Ovary (tissue), 7 donors: ENCODE measurements at regions not wholly inside any gene's neighbourhood (a gene's known extent, or its start where the extent isn't known, plus 50 kb on each side); places are given as distances from the start of the nearest gene placed in this dataset.

Source experiments
- DNase-seq, 5 donors: peaks; one replicate each; pipeline ENCODE4 v3.0.0-alpha.2; 2019 to 2020
- H3K27ac ChIP-seq, 2 donors: fragments of 200-600 bp; one replicate each; pipeline versions ENCODE4 v1.5.1 to v1.8.0; 2019 to 2022
- H3K27me3 ChIP-seq: fragments of 200-600 bp; one replicate; pipeline ENCODE4 v1.8.0; 2022
- H3K36me3 ChIP-seq: fragments of 200-600 bp; sonication (generic); one replicate; pipeline ENCODE4 v1.5.1; 2019
- H3K4me1 ChIP-seq: one replicate; pipeline ENCODE4 v1.8.1; 2013; ENCODE audit warnings: mild to moderate bottlenecking, moderate library complexity; ENCODE audit not compliant: insufficient read depth
- H3K4me3 ChIP-seq: fragments of 200-600 bp; sonication (generic); one replicate; pipeline ENCODE4 v1.5.1; 2017
- H3K9me3 ChIP-seq, 2 donors: fragments of 200-600 bp in 1 of 2; sonication (generic) in 1 of 2; one replicate each; pipeline versions ENCODE4 v1.5.1 to v1.8.1; 2013 to 2019; ENCODE audit warnings: mild to moderate bottlenecking in 1 of 2, moderate library complexity in 1 of 2
- EP300 ChIP-seq: sonication (generic); formaldehyde crosslinking; IDR thresholded peaks from one replicate; pipeline ENCODE4 v1.6.1; 2017; ENCODE audit warnings: antibody characterized with exemption
- POLR2A ChIP-seq: fragments of 450-650 bp; IDR thresholded peaks from one replicate; pipeline ENCODE4 v1.6.1; 2017; ENCODE audit warnings: antibody characterized with exemption, mild to moderate bottlenecking, moderate library complexity
- WGBS, 3 donors: extraction: QIAGEN DNeasy Blood & Tissue Kit in 1 of 3; methylation state at CpG; one replicate each; pipeline versions ENCODE4 v1.1.5 to v1.1.7; 2013 to 2017; 5-methylcytosine and 5-hydroxymethylcytosine counted together
- intact Hi-C, 4 donors: fragments of 100-400 bp; cut with DNase I; formaldehyde crosslinking; loops; one replicate each; pipeline versions ENCODE4 v1.11.0 to v1.15.1; 2022 to 2023
- TF ChIP-seq, protein P1 (sequence below), 3 donors: fragments of 450-650 bp in 2 of 3; fragments of 200-600 bp in 1 of 3; IDR thresholded peaks; one replicate each; pipeline versions ENCODE4 v1.5.1 to v1.8.0; 2016 to 2022; ENCODE audit warnings: antibody characterized with exemption in 3 of 3, mild to moderate bottlenecking in 1 of 3
- donor health status: DM: no; HTN: no; CAD: no; lungs with moderate emphysema.
- donor health status: DM: no; HTN: no; CAD: no.
- donor health status: Bipolar disorder and iron deficiency.
- donor health status: DM: no; HTN: no; CAD: no.
- donor health status: DM: yes; HTN: yes; CAD: no.

DNA sequence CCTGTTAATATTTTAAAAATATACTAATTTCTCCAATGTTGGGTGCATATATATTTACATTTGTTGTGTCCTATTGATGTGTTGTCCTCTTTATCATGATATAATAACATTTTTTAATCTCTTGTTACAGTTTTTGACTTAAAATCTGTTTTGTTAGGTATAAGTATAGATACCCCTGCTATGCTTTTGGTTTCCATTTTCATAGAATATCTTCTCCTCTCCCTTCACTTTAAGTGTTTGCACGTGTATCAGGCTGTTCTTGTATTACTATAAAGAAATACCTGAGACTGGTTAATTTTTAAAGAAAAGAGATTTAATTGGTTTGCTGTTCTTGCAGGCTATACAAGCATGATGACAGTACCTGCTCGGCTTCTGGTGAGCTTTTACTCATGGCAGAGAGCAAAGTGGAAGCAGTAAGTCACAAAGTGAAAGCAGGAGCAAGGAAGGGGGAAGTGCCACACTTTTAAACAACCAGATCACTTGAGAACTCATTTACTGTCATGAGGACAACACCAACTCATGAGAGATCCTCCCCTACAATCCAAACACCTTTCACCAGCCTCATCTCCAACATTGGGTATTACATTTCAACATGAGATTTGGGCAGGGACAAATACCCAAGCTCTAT is 340.5 kb upstream of the SYNCRIP start:
- TF ChIP-seq, protein P1, sequence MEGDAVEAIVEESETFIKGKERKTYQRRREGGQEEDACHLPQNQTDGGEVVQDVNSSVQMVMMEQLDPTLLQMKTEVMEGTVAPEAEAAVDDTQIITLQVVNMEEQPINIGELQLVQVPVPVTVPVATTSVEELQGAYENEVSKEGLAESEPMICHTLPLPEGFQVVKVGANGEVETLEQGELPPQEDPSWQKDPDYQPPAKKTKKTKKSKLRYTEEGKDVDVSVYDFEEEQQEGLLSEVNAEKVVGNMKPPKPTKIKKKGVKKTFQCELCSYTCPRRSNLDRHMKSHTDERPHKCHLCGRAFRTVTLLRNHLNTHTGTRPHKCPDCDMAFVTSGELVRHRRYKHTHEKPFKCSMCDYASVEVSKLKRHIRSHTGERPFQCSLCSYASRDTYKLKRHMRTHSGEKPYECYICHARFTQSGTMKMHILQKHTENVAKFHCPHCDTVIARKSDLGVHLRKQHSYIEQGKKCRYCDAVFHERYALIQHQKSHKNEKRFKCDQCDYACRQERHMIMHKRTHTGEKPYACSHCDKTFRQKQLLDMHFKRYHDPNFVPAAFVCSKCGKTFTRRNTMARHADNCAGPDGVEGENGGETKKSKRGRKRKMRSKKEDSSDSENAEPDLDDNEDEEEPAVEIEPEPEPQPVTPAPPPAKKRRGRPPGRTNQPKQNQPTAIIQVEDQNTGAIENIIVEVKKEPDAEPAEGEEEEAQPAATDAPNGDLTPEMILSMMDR (IDR thresholded peaks at IDR 0.05), result no peak
- no peak for TF ChIP-seq POLR2A
- no peak for TF ChIP-seq EP300
- intact Hi-C loops, result no loop called here
- Histone ChIP-seq H3K27me3 (no peaks in the 10 kb centered on the region), H3K9me3 (no peaks in the 10 kb centered on the region), H3K27ac (no peak overlapping the region), H3K4me3 (no peak overlapping the region), H3K36me3 (no peaks in the 10 kb centered on the region), H3K4me1 (no peaks in the 10 kb centered on the region)
- WGBS, 3 donors, result 80 to 87% (median 84%) methylated on average over 2 of the region's 2 CpGs
- no peak for DNase-seq

DNA sequence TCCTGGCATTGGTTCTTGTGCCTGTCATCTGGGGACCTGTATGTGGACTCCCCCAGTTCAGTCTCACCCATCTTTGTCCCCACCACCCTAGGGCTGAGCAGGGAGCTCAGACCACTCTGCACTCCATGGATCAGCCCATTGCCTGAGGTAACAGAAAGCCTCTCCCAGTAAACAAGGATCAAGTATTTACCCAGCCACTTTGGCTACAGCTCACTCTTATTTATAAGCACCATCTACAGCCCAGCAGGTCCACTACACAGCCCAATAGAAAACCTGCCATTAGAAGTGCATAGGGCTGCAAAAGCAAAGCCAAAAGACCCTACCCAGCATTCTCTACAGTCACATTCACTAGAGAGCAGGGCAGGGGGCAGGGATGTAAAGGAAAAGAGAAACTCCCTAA is 335.0 kb upstream of the SYNCRIP start:
- no peaks in the 10 kb centered on the region for H3K36me3 ChIP-seq
- TF ChIP-seq POLR2A (no peak), EP300 (no peak)
- TF ChIP-seq, protein P1 (IDR thresholded peaks at IDR 0.05), result no peak
- H3K27me3 ChIP-seq, result no peaks in the 10 kb centered on the region
- intact Hi-C loops, result no loop called here
- H3K9me3 ChIP-seq, result no peaks in the 10 kb centered on the region
- H3K27ac ChIP-seq, result no peak overlapping the region
- no peak for DNase-seq
- peaks cover 1% of the 10 kb centered on the region for H3K4me1 ChIP-seq
- H3K4me3 ChIP-seq, result no peak overlapping the region

DNA sequence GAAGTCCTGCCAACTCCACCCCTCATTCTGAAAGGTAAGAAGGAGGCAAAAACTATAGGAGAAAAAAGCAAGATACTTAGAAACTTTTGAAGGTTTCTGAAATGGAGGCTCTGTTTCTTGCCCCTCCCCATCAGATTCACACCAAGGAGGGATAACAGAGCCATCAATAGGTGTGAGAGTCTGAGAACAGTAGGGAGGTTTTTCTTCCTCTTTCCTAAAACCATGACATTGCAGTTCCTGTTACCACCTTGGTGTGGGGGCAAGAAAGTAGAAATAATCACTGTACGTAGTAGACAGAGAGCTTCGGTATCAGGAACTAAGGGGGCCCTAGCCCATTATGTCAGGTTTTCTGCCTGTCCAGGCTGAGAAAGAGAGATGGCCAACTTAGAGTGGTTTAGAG is 333.3 kb upstream of the SYNCRIP start:
- peaks cover 6% of the 10 kb centered on the region for H3K4me1 ChIP-seq
- WGBS, 3 donors, result 96 to 97% (median 97%) methylated on average over 2 of the region's 2 CpGs
- intact Hi-C loops, result no loop called here
- H3K4me3 ChIP-seq, result no peak overlapping the region
- H3K36me3 ChIP-seq, result no peaks in the 10 kb centered on the region
- H3K27ac ChIP-seq, result no peak overlapping the region
- no peaks in the 10 kb centered on the region for H3K27me3 ChIP-seq
- H3K9me3 ChIP-seq, result no peaks in the 10 kb centered on the region
- DNase-seq, result no peak
- TF ChIP-seq, protein P1 (IDR thresholded peaks at IDR 0.05), result no peak
- TF ChIP-seq POLR2A (no peak), EP300 (no peak)

DNA sequence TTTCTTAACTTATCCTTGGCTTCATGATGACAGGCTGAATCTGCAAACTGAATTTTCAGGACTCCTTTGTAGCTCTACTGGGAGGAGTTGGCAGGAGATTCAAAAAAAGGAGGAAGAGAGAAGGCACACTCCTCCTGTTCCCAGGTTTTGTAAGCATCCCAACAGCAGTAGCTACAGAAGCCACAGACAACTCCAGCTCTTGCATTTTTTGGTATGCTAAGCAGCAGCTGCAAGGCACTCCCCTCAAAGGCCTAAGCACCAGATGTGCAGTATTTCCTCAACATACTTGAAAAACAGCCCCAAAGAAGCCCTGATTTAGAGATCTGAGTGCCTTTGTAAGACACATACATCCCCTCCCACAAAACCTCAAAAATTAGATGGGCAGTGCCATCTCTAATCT is 328.6 kb upstream of the SYNCRIP start:
- TF ChIP-seq EP300 (no peak), POLR2A (no peak)
- TF ChIP-seq, protein P1 (IDR thresholded peaks at IDR 0.05), result no peak
- H3K4me3 ChIP-seq, result no peak overlapping the region
- H3K27ac ChIP-seq, result peak overlapping the region in 1 of 2 donors; percentile 82
- no peaks in the 10 kb centered on the region for H3K9me3 ChIP-seq
- peaks cover 20% of the 10 kb centered on the region for H3K4me1 ChIP-seq
- no peaks in the 10 kb centered on the region for H3K36me3 ChIP-seq
- intact Hi-C loops, result no loop called here
- DNase-seq, result peak in 1 of 5 donors; percentile 25
- H3K27me3 ChIP-seq, result no peaks in the 10 kb centered on the region
